Epithelial cell of proximal tubule (primary cell): ENCODE measurements at regions not wholly inside any gene's neighbourhood (a gene's known extent, or its start where the extent isn't known, plus 50 kb on each side); places are given as distances from the start of the nearest gene placed in this dataset.
"Not testable (repeated sequence)": the region's sequence is repeated elsewhere in the genome, so short reads cannot be mapped to it uniquely, and the experiment has no call there.

Experiments used
- DNase-seq: peaks from one replicate; pipeline ENCODE4 v3.0.0-alpha.2; 2011; ENCODE audit warnings: low read depth
- H3K4me3 ChIP-seq: 2 replicates; pipeline ENCODE4 v1.5.1; 2011; ENCODE audit warnings: low read depth, mild to moderate bottlenecking, low read length
- TF ChIP-seq, protein P1 (sequence below): conservative IDR thresholded peaks from 2 replicates; pipeline ENCODE4 v1.5.1; 2012; ENCODE audit warnings: low read depth, mild to moderate bottlenecking, low read length

DNA sequence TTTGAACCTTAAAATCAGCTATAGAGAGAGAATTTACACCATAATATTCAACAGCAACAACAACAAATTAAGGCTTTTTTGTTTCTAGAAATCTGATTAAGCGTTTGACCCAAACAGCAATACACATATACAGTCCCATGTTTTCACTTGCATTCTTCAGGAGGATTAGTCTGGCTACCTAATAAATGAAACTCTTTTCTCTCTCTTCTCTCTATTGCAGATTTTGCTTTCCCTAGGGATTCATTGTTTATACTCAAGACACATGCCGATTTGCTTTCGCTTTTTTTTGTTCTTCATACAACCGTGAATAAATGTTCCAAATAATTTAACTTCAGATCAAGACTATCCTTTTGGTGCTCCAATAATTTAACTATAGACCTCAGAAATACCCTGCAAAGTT, 162.4 kb upstream of the PTBP2 start:
- DNase-seq: no peak
- no peak overlapping the region for H3K4me3 ChIP-seq
- TF ChIP-seq, protein P1, sequence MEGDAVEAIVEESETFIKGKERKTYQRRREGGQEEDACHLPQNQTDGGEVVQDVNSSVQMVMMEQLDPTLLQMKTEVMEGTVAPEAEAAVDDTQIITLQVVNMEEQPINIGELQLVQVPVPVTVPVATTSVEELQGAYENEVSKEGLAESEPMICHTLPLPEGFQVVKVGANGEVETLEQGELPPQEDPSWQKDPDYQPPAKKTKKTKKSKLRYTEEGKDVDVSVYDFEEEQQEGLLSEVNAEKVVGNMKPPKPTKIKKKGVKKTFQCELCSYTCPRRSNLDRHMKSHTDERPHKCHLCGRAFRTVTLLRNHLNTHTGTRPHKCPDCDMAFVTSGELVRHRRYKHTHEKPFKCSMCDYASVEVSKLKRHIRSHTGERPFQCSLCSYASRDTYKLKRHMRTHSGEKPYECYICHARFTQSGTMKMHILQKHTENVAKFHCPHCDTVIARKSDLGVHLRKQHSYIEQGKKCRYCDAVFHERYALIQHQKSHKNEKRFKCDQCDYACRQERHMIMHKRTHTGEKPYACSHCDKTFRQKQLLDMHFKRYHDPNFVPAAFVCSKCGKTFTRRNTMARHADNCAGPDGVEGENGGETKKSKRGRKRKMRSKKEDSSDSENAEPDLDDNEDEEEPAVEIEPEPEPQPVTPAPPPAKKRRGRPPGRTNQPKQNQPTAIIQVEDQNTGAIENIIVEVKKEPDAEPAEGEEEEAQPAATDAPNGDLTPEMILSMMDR: no peak

DNA sequence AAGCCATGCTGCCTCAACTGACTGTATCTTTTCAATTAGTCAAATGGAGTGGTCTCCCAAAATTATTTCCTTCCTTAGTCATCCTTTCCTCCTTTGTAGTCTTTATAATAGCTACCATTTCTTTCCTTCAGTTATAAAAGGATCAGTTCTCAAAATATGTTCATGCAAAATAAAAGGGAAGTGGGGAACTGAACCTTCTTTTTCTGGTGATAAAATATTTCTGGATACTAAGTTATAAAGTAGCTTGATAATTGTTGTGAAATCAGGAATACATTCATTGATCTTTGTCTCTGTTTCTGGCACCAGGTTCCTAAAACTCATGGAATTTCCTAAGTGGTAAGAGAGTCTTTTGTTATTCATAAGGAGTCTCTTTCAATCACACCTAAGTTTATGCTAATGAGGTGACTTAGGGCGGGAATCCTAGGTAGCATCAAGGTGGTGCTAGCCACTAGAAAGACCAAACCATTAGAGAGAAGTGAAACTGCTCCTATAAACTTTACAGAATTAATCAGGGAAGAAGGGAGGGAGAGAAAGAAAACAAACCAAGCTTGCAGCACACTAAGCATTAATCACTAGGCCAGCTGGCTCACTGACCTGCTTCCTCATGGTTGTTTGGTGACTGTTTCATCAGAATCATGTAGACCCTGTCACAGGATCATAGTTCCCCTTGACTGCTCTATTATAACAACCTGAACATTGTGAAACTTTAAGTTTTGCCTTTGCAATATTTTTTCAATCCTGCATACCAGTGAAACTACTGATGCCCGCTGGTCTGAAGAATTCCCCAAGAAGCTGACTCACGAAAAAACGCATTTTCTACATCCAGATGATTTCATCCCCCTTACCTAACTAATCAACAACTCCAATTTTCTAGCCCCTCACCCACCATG, 161.6 kb upstream of the PTBP2 start:
- peak; percentile 100 for DNase-seq
- TF ChIP-seq, protein P1: no peak
- no peak overlapping the region for H3K4me3 ChIP-seq

DNA sequence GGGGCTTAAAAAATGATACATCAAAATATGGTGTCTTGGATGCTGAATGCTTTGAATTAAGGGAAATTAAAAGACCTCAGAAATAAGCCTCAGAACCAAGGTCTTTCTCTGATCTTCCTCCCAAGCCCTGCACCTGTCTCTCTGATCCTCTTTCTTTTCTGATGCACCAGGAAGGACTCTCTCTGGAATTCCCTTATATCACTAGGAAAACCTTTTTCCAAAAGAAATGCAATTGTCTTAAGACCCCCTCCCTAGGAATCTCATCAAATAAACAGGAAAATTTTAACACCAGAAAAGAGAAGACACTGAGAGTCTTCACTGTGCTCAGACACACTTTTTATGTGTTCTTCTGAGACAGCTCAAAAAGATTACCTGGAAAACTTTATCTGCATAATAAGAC, 159.5 kb upstream of the PTBP2 start:
- DNase-seq: no peak
- TF ChIP-seq, protein P1: no peak
- H3K4me3 ChIP-seq: no peak overlapping the region

DNA sequence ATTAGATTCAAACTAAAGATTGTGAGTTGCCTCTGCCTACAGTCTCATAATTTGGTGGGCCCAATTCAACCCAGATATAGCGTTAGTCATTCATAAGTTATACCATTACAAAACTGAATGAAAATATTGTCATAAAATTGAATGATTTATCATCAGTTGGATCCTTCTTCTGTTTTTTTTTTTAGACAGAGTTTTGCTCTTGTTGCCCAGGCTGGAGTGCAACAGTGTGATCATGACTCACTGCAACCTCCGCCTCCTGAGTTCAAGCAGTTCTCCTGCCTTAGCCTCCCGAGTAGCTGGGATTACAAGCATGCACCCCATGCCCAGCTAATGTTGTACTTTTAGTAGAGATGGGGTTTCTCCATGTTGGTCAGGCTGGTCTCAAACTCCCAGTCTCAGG, 157.2 kb upstream of the PTBP2 start:
- not testable (repeated sequence) for DNase-seq, H3K4me3 ChIP-seq

DNA sequence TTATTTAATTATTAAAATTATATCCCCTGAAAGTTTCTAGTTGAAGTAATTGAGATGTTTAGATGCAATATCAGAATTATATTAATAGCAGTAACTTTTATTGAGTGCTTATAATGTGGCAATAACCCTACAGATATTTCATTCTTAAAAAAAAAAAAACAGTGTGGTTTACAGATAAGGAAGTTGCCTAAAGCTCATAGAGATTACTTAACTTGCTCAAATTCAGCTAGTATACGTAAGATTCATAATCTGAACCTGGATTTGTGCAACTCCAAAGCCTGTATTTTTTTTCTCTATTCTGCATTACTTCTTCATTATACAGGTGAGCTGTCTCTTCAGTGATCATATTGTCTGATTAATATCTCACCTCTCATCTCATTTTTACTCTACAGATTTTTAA, 156.0 kb upstream of the PTBP2 start:
- no peak for DNase-seq
- TF ChIP-seq, protein P1: no peak
- H3K4me3 ChIP-seq: no peak overlapping the region

DNA sequence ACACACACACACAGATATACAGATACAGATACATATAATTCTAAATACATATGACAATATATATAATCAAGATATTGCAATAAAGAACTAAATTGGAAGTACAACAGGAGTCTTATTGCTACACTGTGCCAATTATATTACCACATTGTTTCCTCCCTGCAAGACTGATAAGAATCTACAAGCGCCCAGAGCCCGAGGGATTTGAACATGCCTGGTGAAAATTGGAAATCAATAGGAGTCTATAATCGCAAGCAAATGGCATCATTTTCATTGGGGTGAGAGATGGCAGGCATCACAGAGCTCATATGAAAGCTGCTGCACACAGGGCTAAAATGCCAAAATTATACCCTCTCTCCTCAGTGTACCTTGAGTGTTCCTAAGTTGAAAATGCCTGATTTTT, 152.9 kb upstream of the PTBP2 start:
- TF ChIP-seq, protein P1: no peak
- no peak overlapping the region for H3K4me3 ChIP-seq
- no peak for DNase-seq

DNA sequence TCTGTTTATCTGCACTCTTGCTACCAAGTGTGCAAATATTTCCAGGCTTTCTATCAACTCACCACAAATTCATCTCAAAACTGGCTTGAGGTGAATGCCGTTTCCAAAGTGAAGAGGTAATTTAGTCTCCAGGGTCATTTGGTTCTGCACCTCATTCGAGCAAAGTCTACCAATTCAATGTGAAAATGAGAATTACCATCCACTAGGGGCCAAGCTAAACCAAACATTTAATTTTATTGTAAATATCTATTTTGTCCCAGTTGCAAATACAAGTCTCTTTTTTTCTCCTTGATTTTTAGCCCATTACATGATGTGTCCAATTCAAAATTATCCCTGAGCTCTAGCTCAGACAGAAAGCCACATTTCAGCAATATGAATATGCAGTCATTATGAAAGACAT, 152.3 kb upstream of the PTBP2 start:
- H3K4me3 ChIP-seq: no peak overlapping the region
- DNase-seq: no peak
- TF ChIP-seq, protein P1: no peak
